ENCODE measurements at regions not wholly inside any gene's neighbourhood (a gene's known extent, or its start where the extent isn't known, plus 50 kb on each side); places are given as distances from the start of the nearest gene placed in this dataset.

GRCh38 chr5:62902126-62902525 lies 323.5 kb downstream of the LRRC70 start:
- DNase-seq = no peak
- H3K9ac ChIP-seq (ENCODE audit: insufficient read depth, low read length, poor library complexity, severe bottlenecking) = no peak overlapping the region
- no peak for TF ChIP-seq CTCF (IDR thresholded peaks at IDR 0.05)
- H3K4me1 Mint-ChIP-seq = no peaks in the 10 kb centered on the region
- H2AFZ ChIP-seq (ENCODE audit: insufficient read depth, low read depth, low read length, poor library complexity, severe bottlenecking) = no peak overlapping the region
- H3K36me3 ChIP-seq (replicated peaks in 1 of 2; ENCODE audit: control insufficient read depth in 1 of 2, insufficient read depth in 2 of 2, low read length in 2 of 2) = no peaks in the 10 kb centered on the region
- 100% methylated on average over 1 of the region's 2 CpGs for WGBS (ENCODE audit: insufficient coverage)
- no peak overlapping the region for H3K4me3 ChIP-seq (replicated peaks in 1 of 3; ENCODE audit: low read depth in 2 of 3, low read length in 3 of 3)
- intact Hi-C loops (cut with micrococcal nuclease) = no loop called here
- no peaks in the 10 kb centered on the region for H3K9me3 ChIP-seq (replicated peaks in 1 of 2; ENCODE audit: control insufficient read depth in 1 of 2, insufficient read depth in 1 of 2, low read length in 2 of 2)
- no peak overlapping the region for H3K4me3 Mint-ChIP-seq
- H3K36me3 Mint-ChIP-seq = no peaks in the 10 kb centered on the region
- peaks cover 0 to 2% (median 0%) of the 10 kb centered on the region in 3 donors for H3K27me3 Mint-ChIP-seq (ENCODE audit: low read depth in 3 of 3)
- no peaks in the 10 kb centered on the region for H3K27me3 ChIP-seq (ENCODE audit: control insufficient read depth in 2 of 2, insufficient read depth in 2 of 2, low read length in 2 of 2)
- peaks cover 0 to 6% (median 2%) of the 10 kb centered on the region in 7 donors for H3K9me3 Mint-ChIP-seq
- no peak overlapping the region for H3K27ac ChIP-seq (ENCODE audit: low read depth in 1 of 2, low read length in 2 of 2)
- H3K79me2 ChIP-seq (ENCODE audit: insufficient read depth, low read length) = no peaks in the 10 kb centered on the region
- H4K20me1 ChIP-seq (ENCODE audit: insufficient read depth, low read length) = no peaks in the 10 kb centered on the region
- H3K4me1 ChIP-seq (ENCODE audit: control insufficient read depth in 1 of 2, insufficient read depth in 2 of 2, low read length in 2 of 2) = no peaks in the 10 kb centered on the region
- H3K27ac Mint-ChIP-seq = peak overlapping the region in 1 of 7 donors; percentile 3
- no peak overlapping the region for H3K4me2 ChIP-seq (replicated peaks; ENCODE audit: extremely low read depth, low read length, poor library complexity, severe bottlenecking)

GRCh38 chr5:62900976-62901375 lies 322.4 kb downstream of the LRRC70 start:
- Mint-ChIP-seq H3K27ac (no peak overlapping the region), H3K4me1 (no peaks in the 10 kb centered on the region), H3K9me3 (peaks cover 2 to 9% (median 3%) of the 10 kb centered on the region in 7 donors), H3K4me3 (peak overlapping the region in 1 of 2 donors; percentile 18), H3K36me3 (no peaks in the 10 kb centered on the region), H3K27me3 (ENCODE audit: low read depth in 3 of 3) (peaks cover 0 to 2% (median 0%) of the 10 kb centered on the region in 3 donors)
- no peak for TF ChIP-seq CTCF (IDR thresholded peaks at IDR 0.05)
- Histone ChIP-seq H3K27me3 (ENCODE audit: control insufficient read depth in 2 of 2, insufficient read depth in 2 of 2, low read length in 2 of 2) (no peaks in the 10 kb centered on the region), H2AFZ (ENCODE audit: insufficient read depth, low read depth, low read length, poor library complexity, severe bottlenecking) (no peak overlapping the region), H3K9ac (ENCODE audit: insufficient read depth, low read length, poor library complexity, severe bottlenecking) (no peak overlapping the region), H3K36me3 (replicated peaks in 1 of 2; ENCODE audit: control insufficient read depth in 1 of 2, insufficient read depth in 2 of 2, low read length in 2 of 2) (no peaks in the 10 kb centered on the region), H3K4me2 (replicated peaks; ENCODE audit: extremely low read depth, low read length, poor library complexity, severe bottlenecking) (no peak overlapping the region), H3K79me2 (ENCODE audit: insufficient read depth, low read length) (no peaks in the 10 kb centered on the region), H3K27ac (ENCODE audit: low read depth in 1 of 2, low read length in 2 of 2) (no peak overlapping the region), H3K4me1 (ENCODE audit: control insufficient read depth in 1 of 2, insufficient read depth in 2 of 2, low read length in 2 of 2) (no peaks in the 10 kb centered on the region), H3K4me3 (replicated peaks in 1 of 3; ENCODE audit: low read depth in 2 of 3, low read length in 3 of 3) (no peak overlapping the region), H4K20me1 (ENCODE audit: insufficient read depth, low read length) (no peaks in the 10 kb centered on the region), H3K9me3 (replicated peaks in 1 of 2; ENCODE audit: control insufficient read depth in 1 of 2, insufficient read depth in 1 of 2, low read length in 2 of 2) (peaks cover 0 to 8% of the 10 kb centered on the region in 2 donors)
- WGBS (ENCODE audit: insufficient coverage) = 75% methylated on average over 1 of the region's 1 CpG
- DNase-seq = no peak
- intact Hi-C loops (cut with micrococcal nuclease) = no loop called here

Measured in CD14-positive monocyte (primary cell).